ENCODE measurements at regions not wholly inside any gene's neighbourhood (a gene's known extent, or its start where the extent isn't known, plus 50 kb on each side); places are given as distances from the start of the nearest gene placed in this dataset.

- DNase-seq, result no peak
These were observed 1333.0 kb downstream of the PCDH19 start for GRCh38 chrX:99077099-99077498.

GRCh38 chrX:99073551-99073950 is 1336.5 kb downstream of the PCDH19 start:
- DNase-seq, result no peak

GRCh38 chrX:99051639-99052038 is 1358.4 kb downstream of the PCDH19 start:
- DNase-seq, result no peak

GRCh38 chrX:99033226-99033901 is 1376.7 kb downstream of the PCDH19 start:
- DNase-seq, result no peak

GRCh38 chrX:99010957-99011356 is 1399.1 kb downstream of the PCDH19 start:
- no peak for DNase-seq

- no peak for DNase-seq
These were observed 1408.8 kb downstream of the PCDH19 start for GRCh38 chrX:99001286-99001685.

- no peak for DNase-seq
These were observed 1447.1 kb downstream of the PCDH19 start for GRCh38 chrX:98962996-98963395.

GRCh38 chrX:98956014-98956413 is 1454.1 kb downstream of the PCDH19 start:
- no peak for DNase-seq

GRCh38 chrX:98939456-98939855 is 1470.6 kb downstream of the PCDH19 start:
- DNase-seq, result no peak

- no peak for DNase-seq
These were observed 1478.9 kb downstream of the PCDH19 start for GRCh38 chrX:98931216-98931615.

GRCh38 chrX:98924511-98924910 is 1485.6 kb downstream of the PCDH19 start:
- DNase-seq, result no peak

- DNase-seq, result no peak
These were observed 1512.9 kb downstream of the PCDH19 start for GRCh38 chrX:98897191-98897590.

GRCh38 chrX:98850639-98851038 is 1559.4 kb downstream of the PCDH19 start:
- peak in 1 of 2 experiments; percentile 23 for DNase-seq
